GM21717 (cell line): ENCODE measurements at regions not wholly inside any gene's neighbourhood (a gene's known extent, or its start where the extent isn't known, plus 50 kb on each side); places are given as distances from the start of the nearest gene placed in this dataset.
"Not testable (repeated sequence)": the region's sequence is repeated elsewhere in the genome, so short reads cannot be mapped to it uniquely, and the experiment has no call there.

Source experiments
- ATAC-seq: cut with Tn5 transposase; IDR thresholded peaks from one replicate; pipeline ENCODE4 v1.9.1; 2021; ENCODE audit warnings: mild to moderate bottlenecking, moderate library complexity; ENCODE audit not compliant: unreplicated experiment

DNA sequence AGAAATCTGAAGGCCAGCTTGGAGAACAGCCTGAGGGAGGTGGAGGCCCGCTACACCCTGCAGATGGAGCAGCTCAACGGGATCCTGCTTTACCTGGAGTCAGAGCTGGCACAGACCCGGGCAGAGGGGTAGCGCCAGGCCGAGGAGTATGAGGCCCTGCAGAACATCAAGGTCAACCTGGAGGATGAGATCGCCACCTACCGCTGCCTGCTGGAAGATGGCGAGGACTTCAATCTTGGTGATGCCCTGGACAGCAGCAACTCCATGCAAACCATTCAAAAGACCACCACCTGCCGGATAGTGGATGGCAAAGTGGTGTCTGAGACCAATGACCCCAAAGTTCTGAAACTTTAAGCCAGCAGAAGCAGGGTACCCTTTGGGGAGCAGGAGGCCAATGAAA is 318.4 kb downstream of the ZFHX3 start:
- ATAC-seq = not testable (repeated sequence)

DNA sequence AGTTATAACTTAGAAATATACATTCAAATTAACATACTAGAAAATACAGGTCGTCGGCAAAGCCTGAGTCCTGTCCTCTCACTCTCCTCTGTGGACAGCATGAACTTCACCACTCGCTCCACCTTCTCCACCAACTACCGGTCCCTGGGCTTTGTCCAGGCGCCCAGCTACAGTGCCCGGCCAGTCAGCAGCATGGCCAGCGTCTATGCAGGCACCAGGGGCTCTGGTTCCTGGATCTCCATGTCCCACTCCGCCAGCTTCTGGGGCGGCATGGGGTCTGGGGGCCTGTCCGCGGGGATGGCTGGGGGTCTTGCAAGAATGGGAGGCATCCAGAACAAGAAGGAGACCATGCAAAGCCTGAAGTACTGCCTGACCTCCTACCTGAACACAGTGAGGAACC is 319.4 kb downstream of the ZFHX3 start:
- no peak for ATAC-seq

DNA sequence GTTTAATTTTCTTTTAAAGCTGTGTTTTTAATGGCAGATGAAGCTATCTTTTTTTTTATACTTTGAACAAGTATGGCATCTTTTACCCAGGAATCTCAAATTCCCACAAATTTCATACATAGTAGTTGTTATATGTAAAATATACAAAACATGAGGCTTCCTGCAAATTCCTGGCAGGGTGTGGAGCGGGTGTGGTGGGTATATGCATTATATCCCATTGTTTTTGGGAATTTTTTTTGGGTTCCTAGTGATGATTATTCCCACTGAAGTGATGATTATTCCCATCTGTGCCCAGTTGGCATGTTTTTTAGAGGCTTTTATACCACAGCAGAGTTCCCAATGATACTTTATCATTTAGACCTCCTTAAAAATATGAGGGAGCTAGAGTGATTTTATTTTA is 320.4 kb downstream of the ZFHX3 start:
- ATAC-seq = no peak

DNA sequence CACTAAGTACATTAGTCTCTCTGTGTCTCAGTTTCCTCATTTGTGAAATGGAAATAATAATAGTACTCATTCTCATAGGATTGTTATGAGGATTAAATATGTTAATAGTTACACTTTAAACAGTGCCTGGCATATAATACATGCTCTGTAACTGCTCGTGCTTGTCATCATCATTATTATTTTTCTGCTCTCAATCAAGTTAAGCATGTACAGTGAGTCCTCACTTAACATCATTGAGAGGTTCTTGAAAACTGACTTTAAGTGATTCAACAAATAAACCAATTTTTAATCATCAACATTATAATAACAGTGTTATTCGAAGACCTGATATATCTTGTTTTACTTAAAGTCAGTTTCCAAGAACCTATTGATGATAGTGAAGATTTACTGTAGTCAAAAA is 322.3 kb downstream of the ZFHX3 start:
- no peak for ATAC-seq

DNA sequence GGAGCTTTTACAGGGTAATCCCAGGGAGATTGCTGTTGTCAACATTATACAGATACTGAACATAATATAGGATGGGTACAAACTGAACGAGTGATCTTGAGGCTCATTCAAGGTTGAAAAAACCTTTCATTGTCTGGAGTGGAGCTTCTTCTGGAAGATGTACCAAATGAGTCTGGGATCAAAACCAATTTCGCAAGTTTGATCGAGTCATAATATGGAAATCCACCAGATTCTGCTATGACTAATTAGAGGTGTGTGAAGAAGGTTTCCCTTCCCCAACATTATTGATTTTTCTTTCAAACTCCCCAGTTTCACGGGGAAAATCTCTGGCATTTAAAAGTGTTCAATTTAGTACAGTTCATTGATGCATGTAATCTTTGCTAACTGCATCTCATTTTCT is 324.1 kb downstream of the ZFHX3 start:
- no peak for ATAC-seq

DNA sequence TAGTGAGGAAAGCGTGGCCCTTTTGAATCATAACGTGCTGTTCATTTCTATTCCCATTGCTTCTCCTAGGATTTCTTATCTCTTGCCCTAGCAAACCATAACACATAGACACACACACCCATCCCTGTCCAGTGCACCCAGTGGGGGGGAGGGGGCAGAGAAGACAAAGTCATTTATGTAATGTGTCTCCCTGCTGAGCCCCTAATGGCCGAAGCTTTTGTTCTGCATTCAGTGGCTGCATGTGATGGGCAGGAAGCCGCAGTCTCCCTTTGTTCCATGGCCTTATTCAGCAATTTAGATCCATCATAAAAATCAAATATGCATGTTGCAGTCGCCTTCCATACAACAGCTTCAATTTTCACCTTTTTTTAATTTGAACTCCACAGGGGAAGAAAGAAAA is 325.4 kb downstream of the ZFHX3 start:
- ATAC-seq = no peak

DNA sequence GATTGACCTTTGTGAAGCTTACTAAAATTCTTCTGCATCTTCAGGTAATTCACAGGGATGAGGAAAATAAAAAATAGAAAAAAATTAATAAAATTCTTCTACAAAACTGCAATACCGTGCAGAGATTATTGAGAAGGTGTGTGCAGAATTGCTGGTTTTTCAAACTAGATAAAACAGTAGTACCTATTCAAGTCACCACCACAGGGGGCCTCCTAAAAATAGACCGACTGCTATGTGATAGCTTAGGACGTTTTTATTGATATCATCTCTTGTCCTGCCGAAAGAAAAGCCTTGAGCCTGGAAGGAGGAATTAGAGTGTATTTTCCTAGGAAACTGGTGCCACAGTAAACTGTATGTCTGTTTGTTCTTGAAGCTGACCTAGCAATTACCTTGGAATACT is 325.9 kb downstream of the ZFHX3 start:
- no peak for ATAC-seq

DNA sequence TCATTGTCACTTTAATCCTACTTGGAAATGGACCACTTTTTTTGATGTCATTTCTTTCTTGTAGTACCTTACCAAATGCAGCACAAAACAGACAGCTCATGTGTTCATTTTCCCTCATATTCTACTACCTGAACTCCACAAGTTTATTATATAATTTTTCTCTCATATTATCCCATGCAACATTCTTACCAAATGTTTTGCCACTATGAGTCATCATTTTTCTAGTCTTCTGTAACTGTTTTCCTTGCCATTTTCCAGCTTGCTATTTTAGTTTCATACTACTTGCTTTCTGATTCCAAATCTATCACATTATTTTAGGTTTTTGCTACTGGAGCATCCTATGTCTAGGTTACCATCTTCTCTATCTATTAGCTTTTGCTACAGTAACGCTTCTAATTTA is 332.7 kb downstream of the ZFHX3 start:
- no peak for ATAC-seq

DNA sequence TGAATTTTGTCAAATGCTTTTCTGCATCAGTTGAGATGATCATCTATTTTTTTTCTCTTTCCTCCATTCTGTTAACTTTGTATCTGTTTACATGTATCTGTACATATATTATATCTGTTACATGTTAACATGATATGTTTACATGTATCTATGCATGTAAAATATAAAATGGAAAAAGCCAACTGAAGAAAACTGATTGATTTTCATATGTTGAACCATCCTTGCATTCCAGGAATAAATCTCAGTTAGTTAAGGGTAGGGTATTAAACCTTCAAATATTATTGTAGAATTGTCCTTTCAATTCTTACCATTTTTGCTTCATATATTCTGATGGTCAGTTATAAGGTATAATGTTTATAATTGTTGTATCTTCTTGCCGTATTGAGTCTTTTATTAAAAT is 336.1 kb downstream of the ZFHX3 start:
- no peak for ATAC-seq

DNA sequence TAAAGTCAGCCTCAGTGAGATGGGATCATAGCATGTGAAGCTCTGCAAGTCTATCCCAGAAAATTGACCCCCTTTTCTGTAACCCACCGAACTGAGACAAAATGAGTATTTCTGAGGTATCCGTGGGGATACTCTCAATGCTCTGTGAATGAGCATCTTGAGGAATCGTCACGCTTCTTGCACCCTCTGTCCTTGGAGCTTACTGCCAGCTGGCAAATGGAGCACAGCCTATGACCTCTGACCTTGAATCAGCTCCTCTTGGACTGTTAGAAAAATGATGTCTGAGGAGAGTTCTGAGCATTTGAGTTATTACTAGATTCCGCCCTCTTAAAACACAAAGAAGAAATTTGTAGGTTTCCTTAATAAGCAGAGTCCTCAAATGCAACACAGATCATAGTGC is 342.1 kb downstream of the ZFHX3 start:
- no peak for ATAC-seq

DNA sequence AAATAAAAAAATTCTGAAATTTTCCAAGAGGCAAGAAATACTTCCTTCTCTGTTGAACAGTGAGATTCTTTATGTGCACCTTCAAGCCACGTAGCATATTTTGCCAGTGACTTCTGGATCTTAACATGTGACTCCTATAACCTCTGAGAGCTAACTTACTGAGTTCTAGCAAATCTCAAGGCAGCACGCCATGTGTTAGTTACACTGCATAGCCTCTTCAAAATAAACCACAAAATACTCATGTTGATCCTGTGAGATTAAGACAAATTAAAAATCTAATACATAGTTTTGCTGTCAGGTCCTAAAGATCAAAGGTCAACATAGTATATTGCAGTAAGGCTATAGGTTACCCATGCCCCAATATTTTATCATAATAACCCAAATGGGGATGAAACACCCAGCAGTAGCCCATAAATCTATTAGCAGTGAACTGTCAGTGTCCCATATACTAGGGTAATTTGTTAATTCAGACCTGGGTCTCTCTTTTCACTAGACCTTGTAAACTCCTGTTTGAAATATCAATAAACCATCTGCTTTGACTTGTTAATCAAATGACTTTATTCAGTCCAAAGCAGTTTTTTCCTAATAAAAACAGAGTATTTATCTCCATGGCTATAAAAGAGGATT is 343.1 kb downstream of the ZFHX3 start:
- no peak for ATAC-seq

DNA sequence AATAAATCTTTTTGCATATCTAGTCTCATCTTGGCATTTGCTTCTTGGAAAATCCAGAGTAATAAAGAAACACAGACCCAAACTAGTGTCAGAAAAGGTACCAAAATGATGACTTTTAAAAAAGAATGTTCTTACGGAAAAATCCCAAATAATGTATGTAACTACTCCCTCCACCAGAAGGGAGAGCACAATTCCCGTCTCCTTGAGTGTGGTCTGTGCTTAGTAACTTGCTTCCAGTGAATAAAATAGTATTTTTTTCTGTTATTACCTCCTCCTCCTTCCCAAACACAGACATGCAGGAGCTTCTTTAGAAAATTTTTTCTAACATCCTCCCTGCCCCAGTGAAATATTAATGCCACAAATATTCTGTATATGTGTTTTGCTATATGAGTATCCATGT is 358.1 kb downstream of the ZFHX3 start:
- ATAC-seq = no peak

DNA sequence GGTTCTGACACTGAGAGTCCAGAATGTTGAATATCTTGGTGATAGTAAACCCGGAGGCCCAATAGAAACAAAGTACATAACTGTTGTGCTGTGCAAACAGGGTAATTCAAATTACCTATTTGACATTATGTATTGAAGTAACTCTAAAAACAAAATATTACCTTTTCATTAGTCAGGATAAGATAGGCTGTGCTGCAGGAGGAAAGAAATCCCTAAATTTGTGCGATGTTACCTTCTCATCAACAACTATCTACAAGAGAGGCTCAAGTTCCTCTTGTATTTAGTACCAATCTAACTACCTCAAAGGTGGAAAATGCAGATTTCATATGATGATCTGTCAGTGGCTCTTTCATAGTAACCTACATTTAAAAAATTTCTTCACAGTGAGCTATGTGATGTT is 367.2 kb downstream of the ZFHX3 start:
- ATAC-seq = no peak

DNA sequence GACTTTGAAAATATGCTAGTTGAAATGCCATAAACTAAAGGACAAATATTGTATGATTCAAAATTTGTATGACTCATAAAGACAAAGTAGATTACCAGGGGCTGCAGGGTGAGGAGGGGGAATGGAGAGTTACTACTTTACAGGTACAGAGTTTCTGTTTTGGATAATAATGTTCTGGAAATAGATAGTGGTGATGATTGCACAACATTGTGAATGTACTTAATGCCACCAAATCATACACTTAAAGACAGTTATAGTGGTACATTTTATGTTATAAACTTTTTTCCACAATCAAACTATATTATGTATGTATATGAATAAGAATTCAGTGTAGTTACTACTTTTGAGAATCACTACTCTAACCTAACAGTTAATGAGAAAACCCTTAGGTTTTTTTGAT is 368.1 kb downstream of the ZFHX3 start:
- ATAC-seq = no peak

DNA sequence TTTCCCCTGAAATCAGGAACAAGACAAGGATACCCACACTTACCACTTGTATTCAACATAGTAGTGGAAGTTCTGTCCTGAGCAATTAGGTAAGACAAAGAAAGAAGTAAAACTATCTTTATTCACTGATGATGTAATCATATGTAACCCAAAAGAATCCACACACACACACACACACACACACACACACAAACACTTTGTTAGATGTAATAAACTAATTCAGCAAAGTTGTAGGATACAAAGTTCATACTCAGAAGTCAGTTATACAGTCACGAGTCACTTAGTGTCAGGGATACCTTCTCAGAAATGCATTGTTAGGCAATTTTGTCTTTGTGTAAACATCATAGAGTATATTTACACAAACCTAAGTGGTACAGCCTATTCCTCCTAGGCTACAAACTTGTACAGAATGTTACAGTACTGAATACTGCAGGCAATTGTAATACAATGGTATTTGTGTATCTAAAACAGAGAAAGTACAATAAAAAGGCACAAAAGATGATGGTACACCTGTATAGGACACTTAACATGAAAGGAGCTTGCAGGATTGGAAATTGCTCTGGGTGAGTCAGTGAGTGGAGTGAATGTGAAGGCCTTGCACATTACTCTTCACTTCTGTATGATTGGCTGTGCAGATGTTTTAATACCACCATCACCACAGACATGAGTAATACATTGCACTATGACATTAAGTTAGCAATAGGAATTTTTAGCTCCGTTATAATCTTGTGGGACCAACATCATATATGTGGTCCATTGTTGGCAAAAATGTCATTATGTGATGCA is 370.1 kb downstream of the ZFHX3 start:
- ATAC-seq = no peak

DNA sequence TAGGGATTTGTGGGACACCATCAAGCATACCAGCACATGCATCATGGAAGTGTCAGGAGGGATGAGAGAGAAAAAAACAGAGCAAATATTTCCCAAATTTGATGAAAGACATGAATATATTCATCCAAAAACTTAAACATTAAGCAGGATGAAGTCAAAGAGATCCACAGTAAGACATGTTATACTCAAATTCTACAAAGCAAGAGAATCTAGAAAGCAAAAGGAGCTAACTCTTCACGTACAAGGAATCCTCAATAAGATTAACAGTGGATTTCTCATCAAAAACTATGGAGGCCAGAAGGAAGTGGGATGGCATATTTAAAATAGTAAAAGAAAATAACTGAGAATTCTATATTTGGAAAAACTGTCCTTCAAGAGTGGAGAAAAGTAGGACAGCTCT is 374.8 kb downstream of the ZFHX3 start:
- ATAC-seq = no peak

DNA sequence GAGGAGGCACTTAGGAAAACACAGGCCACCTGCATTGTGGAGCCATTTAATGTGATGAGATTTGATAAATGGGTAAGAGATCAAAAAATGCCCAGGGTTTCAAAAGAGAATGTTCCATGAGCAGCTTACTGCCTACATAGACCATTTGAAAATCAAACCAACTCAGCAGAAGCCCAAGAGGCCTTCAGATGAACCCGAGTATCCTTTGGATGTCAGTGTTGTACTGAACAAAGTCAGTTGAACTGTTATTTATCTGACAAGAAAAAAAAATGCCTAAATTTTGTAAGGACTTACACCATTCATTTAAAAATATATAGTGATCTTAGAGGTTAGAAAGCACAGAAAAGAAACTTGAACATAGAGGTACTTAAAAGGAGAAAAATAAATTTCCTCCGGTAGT is 381.7 kb downstream of the ZFHX3 start:
- no peak for ATAC-seq

DNA sequence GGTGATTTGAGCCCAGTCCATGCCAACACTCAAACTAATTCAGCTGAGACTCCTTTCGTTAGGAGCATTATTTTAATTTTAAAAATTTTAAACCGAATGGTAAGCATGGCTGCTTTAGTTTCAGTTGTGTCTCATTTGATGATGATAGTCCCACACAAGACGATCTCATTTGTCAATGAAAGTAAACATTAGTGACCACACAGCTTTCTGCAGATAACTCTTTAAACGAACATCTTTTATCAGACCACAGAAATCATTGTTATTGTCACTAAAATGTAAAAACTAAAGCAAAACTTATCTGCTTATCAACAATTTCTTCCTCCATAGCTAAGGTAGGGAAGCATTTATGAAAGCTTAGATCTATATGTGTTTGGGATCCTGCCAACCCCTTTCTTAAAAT is 382.2 kb downstream of the ZFHX3 start:
- ATAC-seq = no peak

DNA sequence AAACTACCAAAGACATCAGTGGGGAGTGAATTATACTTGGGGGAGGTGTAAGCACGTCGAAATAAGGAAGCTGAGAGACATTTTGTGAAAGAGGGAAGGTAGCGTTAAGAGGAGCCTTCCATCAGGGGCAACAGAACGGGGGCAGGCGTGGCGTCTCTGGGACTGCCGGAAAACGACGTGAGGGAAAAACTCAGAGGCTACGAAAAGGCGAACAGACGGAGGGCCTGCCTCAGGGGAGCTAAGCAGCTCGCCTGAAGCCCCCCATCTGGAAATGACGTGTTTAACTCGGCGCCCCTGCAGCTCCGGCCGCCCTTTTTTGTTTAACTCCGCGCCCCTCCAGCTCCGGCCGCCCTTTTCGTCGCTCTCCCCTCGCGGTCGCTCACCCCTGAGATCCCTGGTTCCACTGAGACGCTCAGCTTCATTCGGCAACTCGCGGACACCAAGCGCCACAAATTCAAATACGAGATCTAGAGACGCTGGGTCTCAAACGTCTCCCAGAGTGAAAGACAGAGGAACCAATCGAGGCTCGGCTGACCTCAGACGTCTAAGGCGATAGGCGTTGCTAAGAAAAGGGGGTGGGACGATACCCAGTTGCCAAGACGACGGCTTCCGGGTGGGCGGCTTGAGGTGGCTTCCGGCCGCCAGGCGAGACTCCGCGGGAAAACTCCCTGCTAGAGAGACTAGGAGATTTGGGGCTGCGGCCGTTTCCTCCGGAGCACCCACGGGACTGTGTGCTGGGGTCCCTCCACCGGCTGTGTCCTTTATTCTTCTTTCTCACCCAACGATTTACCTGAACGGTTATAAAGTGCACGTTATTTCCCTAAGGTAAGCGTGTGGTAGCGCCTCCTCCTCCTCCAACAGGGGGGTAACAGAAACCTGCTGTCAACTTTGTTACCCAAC is 383.2 kb downstream of the ZFHX3 start:
- peak; percentile 99 for ATAC-seq

DNA sequence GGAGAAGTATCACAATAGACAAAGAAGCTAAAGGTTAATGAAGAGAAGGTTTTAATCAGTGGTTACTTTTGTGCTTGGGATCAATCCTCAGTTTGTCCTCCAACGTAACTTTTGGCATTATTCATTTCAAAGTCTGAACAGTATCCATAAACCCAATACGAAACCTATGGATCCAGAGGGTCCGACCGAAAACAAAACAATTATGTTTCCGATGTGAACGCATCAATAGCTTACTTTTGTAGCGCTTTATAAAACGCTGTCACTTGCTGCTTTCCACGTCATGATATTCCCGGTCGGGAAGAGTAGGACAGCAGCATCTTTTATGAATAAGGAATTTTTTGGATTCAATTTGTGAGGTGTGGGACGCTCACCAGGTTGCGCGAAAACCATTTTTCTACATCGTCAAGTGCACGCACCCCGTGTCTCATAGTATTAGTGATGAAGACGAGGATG is 383.8 kb downstream of the ZFHX3 start:
- ATAC-seq = no peak

DNA sequence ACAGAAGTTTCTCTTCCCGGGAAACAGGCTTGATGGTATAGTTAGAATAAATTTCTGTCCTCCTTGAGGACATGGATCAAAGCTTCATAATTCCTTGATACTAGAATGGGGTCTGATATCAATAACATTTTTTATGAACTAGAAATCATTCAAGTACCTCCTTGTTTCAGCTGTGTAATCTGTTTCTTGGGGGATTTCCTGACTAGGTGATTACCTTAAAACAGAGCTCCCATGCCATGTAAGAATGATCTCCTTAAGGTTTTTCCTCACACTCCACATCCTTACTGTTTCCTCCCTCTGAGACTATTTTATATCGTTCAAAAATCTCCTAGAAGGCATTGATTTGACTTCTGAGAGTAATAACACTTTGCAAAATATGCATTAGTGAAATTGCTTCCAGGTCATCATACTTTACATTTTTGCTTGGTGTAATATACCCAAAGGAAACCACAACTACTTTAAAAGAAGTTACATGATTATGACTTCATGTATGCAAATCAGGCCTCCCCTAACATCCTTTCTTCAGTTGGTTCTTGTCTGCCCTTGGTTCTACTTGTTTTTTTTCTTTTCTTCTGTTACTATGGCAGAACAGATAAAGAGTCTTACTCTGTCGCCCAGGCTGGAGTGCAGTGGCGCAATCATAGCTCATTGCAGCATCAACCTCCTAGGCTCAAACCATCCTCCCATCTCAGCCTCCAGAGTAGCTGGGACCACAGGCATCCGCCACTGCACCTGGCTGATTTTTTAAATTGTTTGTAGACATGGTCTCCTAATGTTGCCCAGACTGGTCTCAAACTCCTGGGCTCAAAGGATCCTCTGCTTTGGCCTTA is 388.8 kb downstream of the ZFHX3 start:
- no peak for ATAC-seq
